GM21367 (cell line): ENCODE measurements at regions not wholly inside any gene's neighbourhood (a gene's known extent, or its start where the extent isn't known, plus 50 kb on each side); places are given as distances from the start of the nearest gene placed in this dataset.
"Not testable (repeated sequence)": the region's sequence is repeated elsewhere in the genome, so short reads cannot be mapped to it uniquely, and the experiment has no call there.

Experiments used
- ATAC-seq: cut with Tn5 transposase; IDR thresholded peaks from one replicate; pipeline ENCODE4 v1.9.1; 2021; ENCODE audit not compliant: unreplicated experiment

- no peak for ATAC-seq
These were observed 178.4 kb downstream of the PSMG1 start for GRCh38 chr21:39004634-39005501.

- no peak for ATAC-seq
These were observed 179.1 kb downstream of the PSMG1 start for GRCh38 chr21:39003982-39004633.

GRCh38 chr21:39001341-39001740 is 181.9 kb downstream of the PSMG1 start:
- no peak for ATAC-seq

DNA sequence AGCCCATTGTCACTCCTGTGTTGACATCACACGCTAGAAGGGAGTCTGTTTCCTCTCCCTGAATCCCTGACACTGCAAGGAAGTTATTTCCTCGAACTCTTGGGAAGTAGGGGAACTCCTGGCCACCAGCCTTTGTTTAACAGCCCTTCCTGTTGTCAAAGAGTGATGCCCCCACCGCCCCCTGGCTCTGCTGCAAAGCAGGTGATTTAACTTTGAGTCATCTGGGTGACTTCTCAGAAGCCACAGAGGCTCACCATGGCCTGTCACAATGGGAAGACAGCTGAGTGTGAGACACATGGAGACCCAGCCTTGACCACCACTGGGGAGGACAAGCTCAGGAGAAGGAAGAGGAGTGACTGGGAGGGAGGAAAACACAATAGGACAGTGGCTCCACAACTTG is 182.8 kb downstream of the PSMG1 start:
- no peak for ATAC-seq

GRCh38 chr21:38999161-38999560 is 184.1 kb downstream of the PSMG1 start:
- no peak for ATAC-seq

DNA sequence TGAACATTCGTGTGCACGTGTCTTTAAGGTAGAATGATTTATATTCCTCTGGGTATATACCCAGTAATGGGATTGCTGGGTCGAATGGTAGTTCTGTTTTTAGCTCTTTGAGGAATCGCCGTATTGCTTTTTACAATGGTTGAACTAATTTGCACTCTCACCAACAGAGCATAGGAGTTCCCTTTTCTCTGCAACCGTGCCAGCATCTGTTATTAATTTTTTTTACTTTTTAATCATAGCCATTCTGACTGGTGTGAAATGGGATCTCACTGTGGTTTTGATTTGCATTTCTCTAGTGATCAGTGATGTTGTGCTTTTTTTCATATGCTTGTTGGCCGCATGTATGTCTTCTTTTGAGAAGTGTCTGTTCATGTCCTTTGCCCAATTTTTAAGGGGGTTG is 185.0 kb downstream of the PSMG1 start:
- ATAC-seq = not testable (repeated sequence)

DNA sequence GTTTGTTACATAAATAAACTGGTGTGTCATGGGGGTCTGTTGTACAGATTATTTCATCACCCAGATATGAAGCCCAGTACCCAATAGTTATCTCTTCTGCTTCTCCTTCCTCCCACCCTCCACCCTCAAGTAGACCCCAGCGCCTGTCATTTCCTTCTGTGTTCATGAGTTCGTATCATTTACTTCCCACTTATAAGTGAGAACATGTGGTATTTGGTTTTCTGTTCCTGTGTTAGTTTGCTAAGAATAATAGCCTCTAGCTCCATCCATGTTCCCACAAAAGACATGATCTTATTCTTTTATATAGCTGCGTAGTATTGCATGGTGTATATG is 185.4 kb downstream of the PSMG1 start:
- not testable (repeated sequence) for ATAC-seq

- no peak for ATAC-seq
These were observed 186.0 kb downstream of the PSMG1 start for GRCh38 chr21:38997051-38997842.

GRCh38 chr21:38996355-38996754 is 186.9 kb downstream of the PSMG1 start:
- no peak for ATAC-seq

DNA sequence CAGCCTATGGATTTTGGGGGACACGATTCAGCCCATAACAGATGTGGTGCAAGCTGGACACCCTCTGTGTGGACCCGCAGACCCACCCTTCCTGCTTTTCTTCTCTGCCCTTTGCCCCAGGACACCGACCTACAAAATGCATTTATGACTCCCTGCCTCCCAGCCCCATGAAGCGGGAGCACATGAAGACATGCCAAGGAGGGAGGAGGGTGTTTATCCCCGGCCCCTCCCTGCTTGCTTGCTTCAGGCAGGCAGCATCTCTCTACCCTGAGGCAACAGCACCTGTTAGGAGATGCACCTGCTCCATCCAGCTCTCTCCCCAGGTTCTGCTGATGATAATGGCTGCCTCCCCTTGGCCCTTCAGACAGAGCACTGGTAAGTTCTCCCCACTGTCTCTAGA is 187.5 kb downstream of the PSMG1 start:
- no peak for ATAC-seq

- ATAC-seq = no peak
These were observed 188.1 kb downstream of the PSMG1 start for GRCh38 chr21:38995071-38995669.

DNA sequence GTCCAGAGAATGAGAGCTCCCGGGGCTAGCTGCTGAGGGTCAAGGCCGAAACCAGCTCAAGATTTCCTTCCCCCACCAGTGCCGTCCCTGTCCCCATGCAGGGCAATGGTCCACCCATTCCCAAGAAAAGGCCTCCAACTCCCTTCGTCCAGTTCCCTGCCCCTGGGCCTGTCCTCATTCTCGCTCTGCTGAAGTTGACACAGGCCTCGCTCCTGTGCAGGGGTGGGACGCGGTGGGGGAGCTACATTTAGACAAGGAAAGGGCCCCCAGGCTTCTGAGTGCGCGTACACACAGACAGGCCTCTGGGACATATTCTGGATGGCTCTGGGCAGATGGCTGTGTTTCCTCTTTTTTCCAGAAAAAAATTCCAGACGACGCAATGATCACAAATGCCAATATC is 188.3 kb downstream of the ETS2 start:
- no peak for ATAC-seq

GRCh38 chr21:38993561-38993960 is 187.8 kb downstream of the ETS2 start:
- no peak for ATAC-seq

DNA sequence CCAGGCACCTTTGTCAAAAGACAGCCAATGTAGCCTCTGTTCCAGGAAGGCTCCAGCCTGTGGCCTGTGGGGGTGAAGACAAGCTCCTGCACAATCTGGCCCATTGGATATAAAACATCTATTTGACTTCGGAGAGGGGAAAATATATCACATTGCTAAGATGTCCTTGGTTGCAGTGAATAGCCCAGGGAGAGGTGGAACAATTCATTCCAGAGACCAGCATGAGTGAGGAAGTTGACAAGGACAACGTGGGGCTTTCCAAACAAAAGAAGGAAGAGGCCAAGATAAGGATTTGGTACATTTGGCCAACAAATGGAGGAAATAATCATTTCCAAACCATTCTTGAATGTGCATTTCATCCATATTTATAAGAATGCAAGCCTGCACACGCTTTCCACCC is 187.0 kb downstream of the ETS2 start:
- no peak for ATAC-seq

DNA sequence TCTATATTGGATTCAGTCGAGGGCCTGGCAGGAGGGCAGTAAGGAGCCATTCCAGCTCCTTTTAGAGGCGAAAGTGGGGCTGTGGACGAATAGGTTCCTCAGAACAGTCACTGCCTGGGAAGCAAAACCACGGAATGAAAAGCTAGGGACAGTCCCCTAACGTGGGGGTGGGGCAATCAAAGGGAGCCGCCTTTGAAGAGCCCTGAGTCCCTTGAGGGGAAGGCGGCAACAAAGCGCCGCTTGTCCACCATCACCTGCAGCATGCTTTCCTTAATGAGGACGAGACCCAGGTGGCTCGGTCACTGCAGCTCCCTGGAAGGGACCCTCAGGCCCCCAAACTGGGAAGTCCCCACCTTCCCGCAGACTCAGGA is 184.7 kb downstream of the ETS2 start:
- no peak for ATAC-seq

DNA sequence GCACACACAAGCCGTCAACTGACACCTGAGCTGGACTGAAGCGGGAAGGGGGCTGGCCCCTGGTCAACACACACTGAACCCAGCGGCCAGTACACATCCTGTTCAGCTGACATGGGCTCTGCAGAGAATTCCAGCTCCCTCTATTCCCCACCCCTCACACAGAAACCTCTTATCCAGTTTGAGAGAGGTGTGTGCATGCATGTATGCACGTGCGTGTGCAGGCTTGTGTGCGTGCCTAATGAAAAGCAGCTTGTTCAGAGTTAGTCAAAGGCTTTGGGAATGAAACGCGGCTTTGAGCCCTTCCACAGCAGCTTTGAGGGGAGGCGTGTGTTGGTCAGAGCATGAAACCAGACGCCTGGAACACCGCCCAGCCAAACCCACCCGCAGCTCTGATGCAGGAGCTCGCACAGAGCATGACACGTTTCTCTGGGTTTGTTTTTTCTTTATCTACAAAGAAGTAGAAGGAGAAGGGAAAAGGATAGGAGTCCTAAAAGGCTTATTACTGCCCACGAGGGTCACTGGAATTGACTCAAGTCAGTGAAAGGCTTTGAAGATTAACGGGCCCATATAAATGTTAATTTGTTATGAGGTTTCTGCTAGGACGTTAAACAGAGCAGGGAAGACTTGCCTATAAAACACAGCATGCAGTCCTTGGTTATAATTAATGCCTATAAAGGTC is 184.2 kb downstream of the ETS2 start:
- ATAC-seq = no peak

DNA sequence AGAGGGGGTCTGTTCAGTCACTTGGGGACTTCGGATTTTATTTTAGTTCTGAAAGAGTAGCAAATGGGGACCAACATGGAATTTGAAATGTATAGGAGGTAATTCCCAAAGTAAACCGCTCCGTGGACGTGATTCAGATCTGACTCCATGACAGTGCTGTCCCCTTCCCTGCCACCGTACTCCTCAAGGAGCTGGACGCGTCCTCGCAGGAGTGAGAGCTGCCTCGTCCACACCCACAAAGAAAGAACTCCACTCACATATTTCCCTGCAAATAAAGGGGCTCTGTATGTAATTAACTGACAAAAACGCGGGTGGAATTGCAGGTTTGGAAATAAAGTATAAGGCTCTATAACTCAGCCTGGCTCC is 183.6 kb downstream of the ETS2 start:
- ATAC-seq = no peak

- no peak for ATAC-seq
These were observed 183.0 kb downstream of the ETS2 start for GRCh38 chr21:38988509-38989378.

DNA sequence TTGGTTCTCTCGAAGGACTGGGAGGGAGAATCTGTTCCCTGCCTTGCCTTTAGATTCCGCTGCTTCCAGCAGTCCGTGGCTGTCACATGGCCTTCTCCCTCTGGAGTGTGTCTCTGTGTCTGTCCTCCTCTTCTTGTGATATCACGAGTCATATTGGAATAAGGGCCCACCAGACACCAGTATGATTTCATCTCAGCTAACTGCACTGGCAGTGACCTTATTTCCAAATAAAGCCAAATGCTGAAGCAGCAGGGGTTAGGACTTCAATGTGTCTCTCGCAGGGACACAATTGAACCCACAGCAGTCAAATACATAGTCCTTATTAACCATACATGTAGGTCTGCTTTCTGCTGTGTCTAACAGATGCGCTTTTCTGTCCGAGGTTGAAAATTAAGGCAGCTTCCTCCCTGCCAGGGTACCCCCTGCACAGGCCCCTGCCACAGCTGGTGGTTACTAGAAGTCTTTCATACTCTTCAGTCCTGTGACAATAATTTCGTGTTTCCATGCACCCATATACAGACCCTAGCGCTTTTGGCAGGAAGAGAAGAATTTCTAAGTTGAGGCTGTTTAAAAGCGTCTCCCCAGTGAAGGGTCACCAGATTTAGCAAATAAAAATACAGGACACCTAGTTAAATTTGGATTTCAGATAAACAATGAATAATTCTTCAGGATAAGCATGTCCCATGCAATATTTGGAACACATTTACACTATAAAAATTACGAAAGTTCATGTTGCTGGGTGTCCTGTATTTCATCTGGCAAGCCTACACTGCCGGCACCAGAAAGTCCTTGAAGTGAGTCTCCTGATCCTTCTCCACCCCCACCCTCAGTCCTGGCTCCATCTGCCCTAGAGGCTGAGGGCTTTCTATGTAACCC is 182.1 kb downstream of the ETS2 start:
- no peak for ATAC-seq
